Neutrophil (primary cell): ENCODE measurements at regions not wholly inside any gene's neighbourhood (a gene's known extent, or its start where the extent isn't known, plus 50 kb on each side); places are given as distances from the start of the nearest gene placed in this dataset.
A peak's percentile ranks its signal among the peaks of the same experiment; 100 is the strongest.

Experiments
- H3K27ac ChIP-seq: fragments of 200-600 bp; sonication (generic); 2 replicates; pipeline ENCODE4 v1.5.1; 2016; ENCODE audit warnings: mild to moderate bottlenecking, moderate library complexity
- H3K27me3 ChIP-seq: fragments of 200-600 bp; sonication (generic); 2 replicates; pipeline ENCODE4 v1.6.0; 2016; ENCODE audit warnings: mild to moderate bottlenecking
- H3K36me3 ChIP-seq: fragments of 200-600 bp; sonication (generic); 2 replicates; pipeline ENCODE4 v1.5.1; 2017
- H3K4me1 ChIP-seq, 2 experiments: fragments of 200-600 bp in 1 of 2; sonication (generic) in 1 of 2; 1 replicate in 1 of 2; 2 replicates in 1 of 2; pipeline versions ENCODE4 v1.5.1 to v1.6.1; 2013 to 2016; ENCODE audit warnings: low read depth in 1 of 2, low read length in 1 of 2, mild to moderate bottlenecking in 1 of 2, moderate library complexity in 1 of 2; ENCODE audit not compliant: control insufficient read depth in 1 of 2, insufficient read depth in 1 of 2
- H3K4me3 ChIP-seq, 2 experiments: fragments of 200-600 bp in 1 of 2; sonication (generic) in 1 of 2; 1 replicate in 1 of 2; 2 replicates in 1 of 2; pipeline ENCODE4 v1.5.1; 2013 to 2016; ENCODE audit warnings: low read depth in 1 of 2, low read length in 1 of 2, mild to moderate bottlenecking in 1 of 2, moderate library complexity in 1 of 2
- H3K9me3 ChIP-seq: fragments of 200-600 bp; sonication (generic); 2 replicates; pipeline ENCODE4 v1.5.1; 2016
- TF ChIP-seq, protein P1 (sequence below): fragments of 200-600 bp; sonication (generic); IDR thresholded peaks from 2 replicates; pipeline ENCODE4 v1.5.1; 2016; ENCODE audit warnings: antibody characterized with exemption

DNA sequence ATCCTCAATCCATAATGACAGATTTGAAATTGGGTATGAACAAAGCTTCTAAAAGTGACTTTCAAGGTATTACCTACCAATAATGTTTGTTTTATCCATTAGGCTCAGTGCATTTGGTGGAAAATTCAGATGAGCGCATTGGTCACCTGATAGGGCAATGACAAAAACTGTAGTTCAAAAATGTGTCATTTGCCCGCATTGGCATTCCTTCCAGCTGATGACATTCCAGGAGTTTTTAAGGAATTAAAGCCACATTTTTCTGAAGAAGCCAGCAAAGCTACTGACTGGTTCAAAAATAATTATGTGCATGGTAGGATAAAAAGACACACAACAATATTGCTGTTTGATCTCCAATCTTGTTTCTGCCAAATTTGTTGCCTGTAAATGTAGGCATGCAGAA, 473.4 kb upstream of the CPEB2 start:
- Histone ChIP-seq H3K4me3 (no peak overlapping the region), H3K4me1 (peaks cover 13 to 32% of the 10 kb centered on the region in 2 experiments), H3K9me3 (no peaks in the 10 kb centered on the region), H3K36me3 (no peaks in the 10 kb centered on the region), H3K27me3 (no peaks in the 10 kb centered on the region), H3K27ac (peak overlapping the region; percentile 58)
- TF ChIP-seq, protein P1, sequence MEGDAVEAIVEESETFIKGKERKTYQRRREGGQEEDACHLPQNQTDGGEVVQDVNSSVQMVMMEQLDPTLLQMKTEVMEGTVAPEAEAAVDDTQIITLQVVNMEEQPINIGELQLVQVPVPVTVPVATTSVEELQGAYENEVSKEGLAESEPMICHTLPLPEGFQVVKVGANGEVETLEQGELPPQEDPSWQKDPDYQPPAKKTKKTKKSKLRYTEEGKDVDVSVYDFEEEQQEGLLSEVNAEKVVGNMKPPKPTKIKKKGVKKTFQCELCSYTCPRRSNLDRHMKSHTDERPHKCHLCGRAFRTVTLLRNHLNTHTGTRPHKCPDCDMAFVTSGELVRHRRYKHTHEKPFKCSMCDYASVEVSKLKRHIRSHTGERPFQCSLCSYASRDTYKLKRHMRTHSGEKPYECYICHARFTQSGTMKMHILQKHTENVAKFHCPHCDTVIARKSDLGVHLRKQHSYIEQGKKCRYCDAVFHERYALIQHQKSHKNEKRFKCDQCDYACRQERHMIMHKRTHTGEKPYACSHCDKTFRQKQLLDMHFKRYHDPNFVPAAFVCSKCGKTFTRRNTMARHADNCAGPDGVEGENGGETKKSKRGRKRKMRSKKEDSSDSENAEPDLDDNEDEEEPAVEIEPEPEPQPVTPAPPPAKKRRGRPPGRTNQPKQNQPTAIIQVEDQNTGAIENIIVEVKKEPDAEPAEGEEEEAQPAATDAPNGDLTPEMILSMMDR: no peak

DNA sequence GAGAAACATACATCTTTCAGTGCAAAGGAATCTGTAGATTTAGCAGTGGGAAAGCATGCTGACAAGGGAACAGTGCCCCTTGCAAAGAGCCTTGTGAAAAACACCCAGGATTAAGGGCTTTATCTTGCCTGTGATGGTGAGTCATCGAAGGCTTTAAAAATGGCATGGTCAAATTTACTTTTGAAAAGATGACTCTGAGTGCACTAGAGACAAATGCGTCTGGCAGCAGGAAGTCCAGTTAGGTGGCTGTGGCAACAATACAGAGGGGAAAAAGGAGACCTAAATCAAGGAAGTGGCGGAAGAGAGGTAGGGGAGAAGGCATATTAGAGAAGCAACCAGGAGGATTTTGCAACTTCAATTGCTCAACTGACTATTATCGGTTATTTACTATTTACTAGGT, 472.6 kb upstream of the CPEB2 start:
- Histone ChIP-seq H3K36me3 (no peaks in the 10 kb centered on the region), H3K27ac (peak overlapping the region; percentile 58), H3K27me3 (no peaks in the 10 kb centered on the region), H3K4me3 (no peak overlapping the region), H3K4me1 (peaks cover 13 to 32% of the 10 kb centered on the region in 2 experiments), H3K9me3 (no peaks in the 10 kb centered on the region)
- TF ChIP-seq, protein P1: no peak

DNA sequence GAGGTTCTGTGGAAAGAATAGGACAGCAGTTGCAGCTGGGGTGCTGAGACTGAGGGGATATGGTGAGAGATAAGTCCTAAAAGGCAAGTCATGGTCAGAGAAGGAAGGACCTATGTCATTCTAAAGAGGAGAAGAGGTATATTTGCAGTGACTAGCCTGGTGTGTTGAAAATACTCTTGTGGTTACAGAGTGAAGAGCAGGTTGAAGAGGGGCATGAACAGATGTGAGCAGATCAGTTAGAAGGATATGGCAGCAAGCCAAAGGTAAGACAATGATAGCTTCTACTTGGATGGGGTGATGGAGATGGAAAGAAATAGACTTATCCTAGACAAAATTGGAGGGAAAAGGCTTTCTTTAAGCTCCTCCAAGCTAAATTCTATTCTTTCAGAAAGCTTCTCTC, 469.8 kb upstream of the CPEB2 start:
- H3K36me3 ChIP-seq: no peaks in the 10 kb centered on the region
- H3K27ac ChIP-seq: no peak overlapping the region
- H3K27me3 ChIP-seq: no peaks in the 10 kb centered on the region
- TF ChIP-seq, protein P1: no peak
- no peak overlapping the region for H3K4me3 ChIP-seq
- H3K4me1 ChIP-seq: peaks cover 13 to 32% of the 10 kb centered on the region in 2 experiments
- no peaks in the 10 kb centered on the region for H3K9me3 ChIP-seq

DNA sequence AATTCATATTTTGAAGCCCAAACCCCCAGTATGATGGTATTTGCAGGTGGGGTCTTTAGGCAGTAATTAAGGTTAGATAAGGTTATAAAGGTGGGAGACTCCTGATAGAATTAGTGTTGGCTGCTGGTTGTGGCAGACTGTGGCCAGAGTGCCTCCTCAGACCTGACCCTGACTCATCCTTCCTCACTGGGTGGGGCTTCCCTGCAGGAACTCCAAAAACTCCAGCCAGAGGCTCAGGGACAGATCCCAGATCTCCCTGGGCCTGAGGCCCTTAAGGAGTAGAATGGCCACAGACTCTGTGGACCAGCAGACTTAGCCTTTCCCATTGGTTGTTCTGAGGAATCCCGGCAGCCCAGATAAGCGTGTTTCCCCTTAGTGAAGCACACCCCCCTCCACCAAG, 463.0 kb upstream of the CPEB2 start:
- TF ChIP-seq, protein P1: no peak
- Histone ChIP-seq H3K4me1 (no peaks in the 10 kb centered on the region), H3K36me3 (no peaks in the 10 kb centered on the region), H3K27me3 (no peaks in the 10 kb centered on the region), H3K9me3 (no peaks in the 10 kb centered on the region), H3K27ac (no peak overlapping the region), H3K4me3 (no peak overlapping the region)

DNA sequence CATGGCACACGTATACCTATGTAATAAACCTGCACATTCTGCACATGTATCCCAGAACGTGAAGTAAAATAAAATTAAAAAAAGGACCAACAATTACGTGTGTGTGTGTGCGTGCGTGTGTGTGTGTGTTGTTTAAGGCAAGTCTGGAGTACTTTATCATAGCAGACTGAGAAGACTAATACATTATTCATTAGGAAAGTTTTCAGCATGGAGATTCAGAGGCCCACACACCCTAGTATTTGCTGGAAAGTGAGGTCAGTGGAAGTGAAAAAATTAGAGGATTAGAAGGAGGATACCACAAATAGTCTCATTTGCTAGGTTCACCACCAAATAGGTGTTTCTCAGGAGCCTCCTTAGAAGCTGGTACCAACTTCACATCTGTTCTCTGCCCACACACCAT, 457.1 kb upstream of the CPEB2 start:
- Histone ChIP-seq H3K9me3 (no peaks in the 10 kb centered on the region), H3K4me3 (no peak overlapping the region), H3K4me1 (no peaks in the 10 kb centered on the region), H3K27ac (no peak overlapping the region), H3K36me3 (no peaks in the 10 kb centered on the region), H3K27me3 (no peaks in the 10 kb centered on the region)
- TF ChIP-seq, protein P1: no peak

DNA sequence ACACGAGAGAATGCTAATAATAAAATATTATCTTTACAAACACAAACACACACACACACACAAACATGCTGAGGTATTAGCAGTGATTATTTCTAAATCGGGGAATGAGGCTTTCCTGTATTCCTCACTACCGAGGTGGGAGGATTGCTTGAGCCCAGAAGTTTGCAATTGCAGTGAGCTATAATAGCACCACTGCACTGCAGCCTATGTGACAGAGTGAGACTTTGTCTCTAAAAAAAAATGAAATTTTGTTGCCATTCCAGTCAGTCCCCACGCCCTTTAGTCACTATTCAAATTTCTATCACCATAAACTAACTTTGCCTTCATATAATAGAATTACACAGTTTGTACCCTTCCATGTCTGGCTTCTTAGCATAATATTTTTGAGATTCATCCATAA, 456.5 kb upstream of the CPEB2 start:
- Histone ChIP-seq H3K4me1 (no peaks in the 10 kb centered on the region), H3K27ac (no peak overlapping the region), H3K9me3 (no peaks in the 10 kb centered on the region), H3K27me3 (no peaks in the 10 kb centered on the region), H3K36me3 (no peaks in the 10 kb centered on the region), H3K4me3 (no peak overlapping the region)
- TF ChIP-seq, protein P1: no peak
